Neuronal stem cell (in vitro differentiated cells): ENCODE measurements at regions not wholly inside any gene's neighbourhood (a gene's known extent, or its start where the extent isn't known, plus 50 kb on each side); places are given as distances from the start of the nearest gene placed in this dataset.
"Not testable (repeated sequence)": the region's sequence is repeated elsewhere in the genome, so short reads cannot be mapped to it uniquely, and the experiment has no call there.

Experiments used
- DNase-seq: peaks from one replicate; pipeline ENCODE4 v3.0.0-alpha.2; 2013; ENCODE audit warnings: low spot score
- H2AFZ ChIP-seq: one replicate; pipeline ENCODE4 v1.6.1; 2013; ENCODE audit warnings: mild to moderate bottlenecking, low read length, inconsistent platforms
- H2AK5ac ChIP-seq: 2 replicates; pipeline ENCODE4 v1.6.1; 2013; ENCODE audit warnings: low read depth, mild to moderate bottlenecking, inconsistent platforms, low read length, moderate library complexity, mixed read lengths
- H2BK120ac ChIP-seq: 2 replicates; pipeline ENCODE4 v1.6.1; 2013; ENCODE audit warnings: low read depth, mild to moderate bottlenecking, inconsistent platforms, low read length, moderate library complexity, mixed read lengths
- H2BK12ac ChIP-seq: one replicate; pipeline ENCODE4 v1.6.1; 2013; ENCODE audit warnings: low read length, inconsistent platforms
- H2BK15ac ChIP-seq: 2 replicates; pipeline ENCODE4 v1.6.1; 2013; ENCODE audit warnings: mild to moderate bottlenecking, low read length, inconsistent platforms, mixed read lengths
- H2BK5ac ChIP-seq: one replicate; pipeline ENCODE4 v1.6.1; 2013; ENCODE audit warnings: inconsistent platforms, mild to moderate bottlenecking, low read length, moderate library complexity
- H3K14ac ChIP-seq: one replicate; pipeline ENCODE4 v1.6.1; 2013; ENCODE audit warnings: low read length, inconsistent platforms
- H3K18ac ChIP-seq: 2 replicates; pipeline ENCODE4 v1.6.1; 2013; ENCODE audit warnings: low read length, inconsistent platforms
- H3K23ac ChIP-seq: 2 replicates; pipeline ENCODE4 v1.6.1; 2013; ENCODE audit warnings: low read depth, mild to moderate bottlenecking, mixed read lengths, low read length, inconsistent platforms; ENCODE audit not compliant: poor library complexity
- H3K27ac ChIP-seq: replicated peaks from 3 replicates; pipeline ENCODE4 v1.5.1; 2013; ENCODE audit warnings: low read length, inconsistent platforms
- H3K27me3 ChIP-seq, 3 experiments: 2 replicates each; pipeline ENCODE4 v1.6.1; 2013; ENCODE audit warnings: low read length in 3 of 3, mild to moderate bottlenecking in 2 of 3, inconsistent platforms in 1 of 3, low read depth in 1 of 3, mixed read lengths in 1 of 3, moderate library complexity in 1 of 3; ENCODE audit not compliant: control insufficient read depth in 3 of 3, insufficient read depth in 3 of 3
- H3K36me3 ChIP-seq, 2 donors: replicated peaks in 1 of 2; 2 replicates each; pipeline ENCODE4 v1.6.1; 2013; ENCODE audit warnings: low read length in 2 of 2; ENCODE audit not compliant: control insufficient read depth in 2 of 2, insufficient read depth in 2 of 2
- H3K4ac ChIP-seq: 2 replicates; pipeline ENCODE4 v1.6.1; 2013; ENCODE audit warnings: inconsistent platforms, mild to moderate bottlenecking, low read length, moderate library complexity
- H3K4me1 ChIP-seq, 2 donors: 1 replicate in 1 of 2; 2 replicates in 1 of 2; pipeline ENCODE4 v1.6.1; 2013; ENCODE audit warnings: low read length in 2 of 2, low read depth in 1 of 2; ENCODE audit not compliant: control insufficient read depth in 2 of 2, insufficient read depth in 1 of 2
- H3K4me2 ChIP-seq: one replicate; pipeline ENCODE4 v1.6.1; 2013; ENCODE audit warnings: mild to moderate bottlenecking, low read length, inconsistent platforms; ENCODE audit not compliant: insufficient read depth, poor library complexity, severe bottlenecking
- H3K4me3 ChIP-seq, 2 donors: 2 replicates each; pipeline ENCODE4 v1.5.1; 2013; ENCODE audit warnings: low read length in 2 of 2, mild to moderate bottlenecking in 2 of 2, inconsistent platforms in 1 of 2, moderate library complexity in 1 of 2
- H3K79me1 ChIP-seq: one replicate; pipeline ENCODE4 v1.6.1; 2013; ENCODE audit warnings: low read depth, mild to moderate bottlenecking, inconsistent platforms, low read length, moderate library complexity
- H3K9ac ChIP-seq: one replicate; pipeline ENCODE4 v1.6.1; 2013; ENCODE audit warnings: mild to moderate bottlenecking, low read depth, low read length, inconsistent platforms; ENCODE audit not compliant: poor library complexity
- H3K9me3 ChIP-seq, 2 donors: replicated peaks in 1 of 2; 2 replicates each; pipeline versions ENCODE3 to v1.6.1; 2013; ENCODE audit warnings: low read length in 2 of 2, mild to moderate bottlenecking in 2 of 2, inconsistent platforms in 1 of 2, low read depth in 1 of 2, mixed read lengths in 1 of 2, moderate library complexity in 1 of 2; ENCODE audit not compliant: control insufficient read depth in 2 of 2, insufficient read depth in 1 of 2
- H4K8ac ChIP-seq: one replicate; pipeline ENCODE4 v1.6.1; 2013; ENCODE audit warnings: low read depth, mild to moderate bottlenecking, inconsistent platforms, low read length, moderate library complexity
- H4K91ac ChIP-seq: one replicate; pipeline ENCODE4 v1.6.1; 2013; ENCODE audit warnings: low read length, low read depth, mild to moderate bottlenecking, inconsistent platforms; ENCODE audit not compliant: poor library complexity
- WGBS, 2 donors: extraction: QIAGEN DNeasy Blood & Tissue Kit; methylation state at CpG; one replicate each; pipeline ENCODE4 v1.1.7; 2013; ENCODE audit warnings: missing lambda C conversion rate in 2 of 2, mixed read lengths in 1 of 2; ENCODE audit not compliant: insufficient read length in 2 of 2, insufficient replicate concordance in 1 of 2; ENCODE audit errors: extremely low coverage in 2 of 2; 5-methylcytosine and 5-hydroxymethylcytosine counted together

DNA sequence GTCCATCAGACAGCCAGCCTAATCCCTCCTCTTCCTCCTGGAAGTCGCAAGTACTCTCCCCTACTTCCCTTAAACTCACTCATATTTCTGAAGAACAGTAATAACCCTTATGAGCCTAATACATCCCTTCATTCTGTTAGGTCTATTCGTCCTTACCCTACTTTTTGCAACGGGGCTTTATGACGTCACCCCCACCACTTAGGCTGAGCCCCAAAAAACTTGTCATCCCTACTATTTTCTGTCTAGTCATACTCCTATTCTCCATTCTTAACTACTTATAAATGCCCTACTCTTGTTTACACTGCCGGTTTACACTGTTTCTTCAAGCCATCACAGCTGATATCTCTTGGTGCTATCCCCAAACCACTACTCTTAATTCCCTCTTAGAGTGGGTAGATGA is 674.7 kb upstream of the GJE1 start:
- not testable (repeated sequence) for H3K9ac ChIP-seq, H2BK12ac ChIP-seq, H2AK5ac ChIP-seq, H2BK120ac ChIP-seq, H3K4me2 ChIP-seq, H3K4ac ChIP-seq, H3K79me1 ChIP-seq, H2AFZ ChIP-seq, H3K18ac ChIP-seq, H4K8ac ChIP-seq, DNase-seq, H2BK5ac ChIP-seq, H3K9me3 ChIP-seq, H3K4me1 ChIP-seq, H3K27ac ChIP-seq, H3K14ac ChIP-seq, H3K23ac ChIP-seq, H3K4me3 ChIP-seq, H2BK15ac ChIP-seq, H4K91ac ChIP-seq, H3K27me3 ChIP-seq, H3K36me3 ChIP-seq
- WGBS, 2 donors = no CpG with 5 or more reads among the region's 5 CpGs

DNA sequence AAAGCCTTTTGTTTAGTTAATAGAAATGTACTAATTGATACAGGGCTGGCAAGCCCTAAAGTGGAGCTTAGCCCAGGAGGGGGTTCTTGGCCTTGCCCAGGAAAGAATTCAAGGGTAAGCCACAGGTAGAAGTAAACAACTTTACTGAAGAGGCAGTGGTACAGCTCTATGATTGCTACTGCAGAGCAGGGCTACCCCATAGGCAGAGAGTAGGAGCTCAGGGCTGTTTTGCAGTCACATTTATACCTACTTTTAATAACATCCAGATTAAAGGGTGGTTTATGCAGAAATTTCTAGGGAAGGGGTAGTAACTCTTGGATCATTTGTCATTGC is 680.4 kb upstream of the GJE1 start:
- Histone ChIP-seq H3K79me1 (no peaks in the 10 kb centered on the region), H3K4me3 (no peak overlapping the region), H2AK5ac (no peak overlapping the region), H2BK12ac (no peak overlapping the region), H3K9me3 (no peaks in the 10 kb centered on the region), H2BK120ac (no peak overlapping the region), H3K4ac (no peak overlapping the region), H4K91ac (no peak overlapping the region), H3K23ac (no peak overlapping the region), H3K27me3 (no peaks in the 10 kb centered on the region), H2AFZ (no peak overlapping the region), H3K4me2 (no peak overlapping the region), H3K9ac (no peak overlapping the region), H3K27ac (no peak overlapping the region), H4K8ac (no peak overlapping the region), H3K36me3 (no peaks in the 10 kb centered on the region), H2BK5ac (no peak overlapping the region), H3K14ac (no peak overlapping the region), H3K4me1 (peaks cover 4 to 14% of the 10 kb centered on the region in 2 donors), H3K18ac (no peak overlapping the region), H2BK15ac (no peak overlapping the region)
- DNase-seq = no peak

DNA sequence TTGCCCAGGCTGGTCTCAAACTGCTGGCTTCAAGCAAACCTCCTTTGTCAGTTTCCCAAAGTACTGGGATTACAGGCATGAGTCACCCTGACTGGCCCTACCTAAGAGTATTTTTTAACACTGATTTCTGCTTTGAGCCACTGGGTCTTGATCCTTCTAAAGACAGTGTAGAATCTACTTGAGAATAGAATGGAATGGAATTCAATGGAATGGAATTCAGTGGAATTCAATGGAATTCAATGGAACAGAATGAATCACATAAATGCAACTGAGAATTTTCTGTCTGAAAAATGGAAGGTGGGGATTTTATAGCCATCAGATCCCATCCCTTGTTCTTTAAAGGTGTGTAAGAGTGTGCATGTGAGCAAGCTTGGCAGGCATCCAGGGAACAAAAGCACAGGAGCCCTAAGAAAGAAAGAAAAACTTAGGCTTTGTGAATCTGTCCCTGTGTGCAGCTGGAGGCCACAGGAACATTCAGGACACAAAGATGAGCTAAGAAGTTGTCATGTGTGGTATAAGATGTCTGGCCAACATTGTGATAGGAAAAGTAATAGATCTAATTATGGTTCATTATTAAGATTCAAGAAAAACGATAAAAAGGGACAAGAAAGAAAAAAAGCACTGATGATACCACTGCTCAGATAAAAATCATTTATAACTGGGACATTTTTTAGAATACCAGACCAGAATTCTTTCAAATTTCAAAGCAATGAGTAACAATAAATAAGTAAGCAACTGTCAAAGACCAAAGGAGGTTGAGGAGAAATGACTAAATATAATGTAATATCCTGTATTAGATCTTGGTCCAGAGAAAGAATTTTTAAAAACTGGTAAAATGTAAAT is 681.0 kb upstream of the GJE1 start:
- H2BK15ac ChIP-seq = no peak overlapping the region
- H4K8ac ChIP-seq = no peak overlapping the region
- no peak overlapping the region for H2BK120ac ChIP-seq
- no peak overlapping the region for H2AK5ac ChIP-seq
- H3K27me3 ChIP-seq = no peaks in the 10 kb centered on the region
- no peak overlapping the region for H2BK5ac ChIP-seq
- H2AFZ ChIP-seq = no peak overlapping the region
- H3K79me1 ChIP-seq = no peaks in the 10 kb centered on the region
- no peak overlapping the region for H3K4me3 ChIP-seq
- peaks cover 4 to 14% of the 10 kb centered on the region in 2 donors for H3K4me1 ChIP-seq
- WGBS, 2 donors = no CpG with 5 or more reads among the region's 1 CpG
- no peaks in the 10 kb centered on the region for H3K36me3 ChIP-seq
- no peak overlapping the region for H3K4me2 ChIP-seq
- no peak overlapping the region for H2BK12ac ChIP-seq
- no peak overlapping the region for H3K9ac ChIP-seq
- H3K14ac ChIP-seq = no peak overlapping the region
- H4K91ac ChIP-seq = no peak overlapping the region
- peak; percentile 48 for DNase-seq
- H3K23ac ChIP-seq = no peak overlapping the region
- peak overlapping the region; percentile 66 for H3K27ac ChIP-seq
- no peak overlapping the region for H3K18ac ChIP-seq
- no peak overlapping the region for H3K4ac ChIP-seq
- H3K9me3 ChIP-seq = no peaks in the 10 kb centered on the region

DNA sequence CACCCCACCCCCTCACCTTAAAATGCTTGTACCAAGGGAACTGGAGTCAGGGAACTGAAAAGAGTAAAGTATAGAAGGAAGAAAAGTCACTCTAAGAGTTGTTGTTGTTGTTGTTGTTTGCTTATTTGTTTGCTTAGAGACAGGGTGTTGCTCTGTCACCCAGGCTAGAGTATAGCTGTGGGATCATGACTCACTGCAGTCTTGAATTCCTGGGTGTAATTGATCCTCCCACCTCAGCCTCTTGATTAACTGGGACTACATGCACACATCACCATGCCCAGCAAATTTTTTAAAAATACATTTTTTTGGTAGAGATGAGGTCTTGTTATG is 681.6 kb upstream of the GJE1 start:
- no peak for DNase-seq
- Histone ChIP-seq H4K91ac (no peak overlapping the region), H3K79me1 (no peaks in the 10 kb centered on the region), H2AK5ac (no peak overlapping the region), H4K8ac (no peak overlapping the region), H3K27me3 (no peaks in the 10 kb centered on the region), H2BK12ac (no peak overlapping the region), H2BK120ac (no peak overlapping the region), H2BK15ac (no peak overlapping the region), H3K4me3 (no peak overlapping the region), H2AFZ (no peak overlapping the region), H2BK5ac (no peak overlapping the region), H3K23ac (no peak overlapping the region), H3K4ac (no peak overlapping the region), H3K27ac (peak overlapping the region; percentile 66), H3K9me3 (no peaks in the 10 kb centered on the region), H3K4me1 (peaks cover 4 to 14% of the 10 kb centered on the region in 2 donors), H3K36me3 (no peaks in the 10 kb centered on the region), H3K14ac (no peak overlapping the region), H3K18ac (no peak overlapping the region), H3K4me2 (no peak overlapping the region), H3K9ac (no peak overlapping the region)
